NCI-H82 (cell line): ENCODE measurements at regions not wholly inside any gene's neighbourhood (a gene's known extent, or its start where the extent isn't known, plus 50 kb on each side); places are given as distances from the start of the nearest gene placed in this dataset.

Experiments
- DNase-seq: peaks from one replicate; lab custom pipeline; 2025; lab: John Stamatoyannopoulos, UW

DNA sequence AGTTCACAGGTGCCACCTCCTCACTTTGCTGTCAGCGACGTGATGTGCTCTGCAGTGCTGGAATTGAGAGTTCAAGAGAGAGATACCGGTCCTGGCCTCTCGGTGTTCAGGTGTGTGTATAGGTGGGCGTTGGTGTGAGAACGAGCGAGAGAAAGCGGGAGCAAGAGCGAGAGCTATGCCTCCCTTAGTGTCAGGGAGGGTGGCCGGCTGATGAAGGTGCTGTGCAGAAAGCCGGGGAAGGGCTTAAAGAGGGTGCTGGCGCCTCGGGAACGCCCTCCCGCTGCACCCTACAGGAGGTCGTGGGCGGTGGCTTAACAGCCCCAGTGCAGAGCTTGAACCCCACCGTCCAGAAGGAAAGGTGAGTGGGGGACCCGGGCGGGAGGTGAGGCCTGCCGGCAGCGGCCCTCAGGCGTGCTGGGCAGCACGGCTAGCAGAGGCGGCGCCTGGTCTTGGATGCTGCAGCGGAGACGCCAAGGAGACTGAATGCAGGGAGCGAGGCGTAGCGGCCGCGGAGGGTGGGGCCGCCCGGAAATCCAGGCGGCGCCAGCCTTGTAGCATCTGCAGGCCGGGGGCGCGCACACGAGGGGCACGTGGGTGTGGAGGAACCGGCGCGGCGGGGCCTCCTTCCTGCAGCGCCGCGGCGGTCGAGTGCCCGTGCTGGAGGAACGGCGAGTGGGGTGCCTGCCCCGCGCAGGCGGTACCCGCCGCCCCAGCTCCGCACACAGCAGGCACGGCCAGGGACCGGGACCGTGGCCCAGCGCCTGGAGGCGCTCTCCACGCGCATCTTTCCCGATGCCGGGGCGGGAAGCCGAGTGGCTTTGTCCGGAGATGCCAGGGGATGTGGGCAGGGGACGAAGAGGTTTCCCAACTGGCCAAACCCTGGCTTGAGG lies 246.8 kb upstream of the TOPAZ1 start:
- peak; percentile 69 for DNase-seq

DNA sequence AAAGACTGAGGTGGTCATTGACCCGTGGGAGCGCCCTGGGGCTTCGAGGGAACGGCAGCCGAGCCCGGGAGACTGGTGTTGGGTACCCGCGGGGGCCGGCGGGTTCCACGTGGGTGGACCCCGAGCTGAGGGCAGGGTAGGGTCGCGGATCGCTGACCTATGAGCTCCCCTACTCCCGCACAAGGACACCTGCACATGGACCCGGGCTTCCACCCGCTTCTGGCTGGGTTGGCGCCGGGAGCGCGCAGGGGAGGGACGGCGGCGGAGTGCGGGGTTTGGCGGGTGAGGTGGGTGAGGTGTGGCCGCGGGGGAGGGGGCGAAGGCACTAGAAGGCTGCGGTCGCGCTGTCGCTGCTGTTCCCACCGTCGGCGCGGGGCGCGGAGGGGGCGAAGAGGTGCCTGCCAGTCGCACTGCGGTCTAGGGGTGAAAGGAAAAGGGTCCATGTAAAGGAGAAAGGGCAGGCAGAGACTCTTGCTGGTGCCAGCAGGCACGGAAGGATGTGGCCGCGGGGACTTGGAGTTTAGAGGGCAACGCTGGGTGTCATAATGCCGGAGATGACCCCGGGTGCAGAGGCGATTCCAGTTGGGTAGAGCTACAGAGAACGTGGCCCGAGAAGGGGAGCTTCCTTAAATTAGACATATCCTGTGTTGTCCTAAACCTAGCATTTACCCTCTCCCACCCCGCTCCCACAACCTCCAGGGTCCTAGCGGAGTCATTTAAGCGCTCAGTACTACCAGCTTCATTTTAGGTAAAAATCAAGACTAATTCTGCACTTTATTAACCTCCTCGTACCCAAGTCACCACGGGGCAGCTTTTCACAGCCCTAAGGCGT lies 245.9 kb upstream of the TOPAZ1 start:
- peak; percentile 42 for DNase-seq

DNA sequence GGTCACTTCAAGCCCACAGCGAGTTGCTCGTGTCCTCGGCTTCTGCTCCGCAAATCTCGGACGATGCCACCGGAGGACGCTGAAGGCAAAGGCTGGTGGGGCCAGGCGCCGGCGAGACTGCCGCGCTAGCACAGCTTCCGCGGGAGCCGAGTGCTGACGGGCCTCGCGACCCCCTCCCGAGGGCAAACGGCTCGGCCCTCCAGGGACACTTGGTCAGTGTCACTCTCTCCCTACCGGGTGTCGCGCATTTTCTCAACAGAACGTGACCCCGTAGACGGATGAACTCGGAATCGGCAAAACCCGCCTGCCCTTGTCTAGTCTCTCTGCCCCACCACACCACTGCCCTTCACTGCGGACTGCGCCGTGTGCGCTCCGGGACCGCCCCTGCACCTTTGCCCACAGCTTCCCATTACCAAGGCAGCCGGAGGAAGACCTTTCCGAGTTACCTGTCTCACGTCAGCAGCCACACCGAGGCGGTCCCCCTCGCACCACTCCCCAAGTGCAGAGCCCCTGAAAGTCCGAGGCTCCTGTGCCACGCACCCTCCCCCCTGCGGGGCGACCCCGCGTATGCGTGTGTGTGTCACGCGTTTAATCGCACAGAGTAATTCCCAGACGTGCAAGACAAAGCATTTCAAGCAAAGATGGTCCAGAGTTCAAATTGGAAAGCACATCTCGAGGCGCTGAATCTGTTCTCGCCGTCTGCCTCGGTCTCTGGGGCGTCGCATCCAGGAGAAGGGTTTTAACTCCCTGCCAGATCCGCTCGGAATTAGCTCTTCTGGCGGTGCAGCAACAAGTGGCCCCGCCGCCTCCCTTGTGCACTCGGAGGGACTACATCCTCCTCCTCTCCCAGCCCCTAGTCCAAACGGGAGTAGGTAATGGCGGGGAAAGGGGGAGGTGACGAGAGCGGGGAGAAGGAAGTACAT lies 245.0 kb upstream of the TOPAZ1 start:
- peak; percentile 71 for DNase-seq

DNA sequence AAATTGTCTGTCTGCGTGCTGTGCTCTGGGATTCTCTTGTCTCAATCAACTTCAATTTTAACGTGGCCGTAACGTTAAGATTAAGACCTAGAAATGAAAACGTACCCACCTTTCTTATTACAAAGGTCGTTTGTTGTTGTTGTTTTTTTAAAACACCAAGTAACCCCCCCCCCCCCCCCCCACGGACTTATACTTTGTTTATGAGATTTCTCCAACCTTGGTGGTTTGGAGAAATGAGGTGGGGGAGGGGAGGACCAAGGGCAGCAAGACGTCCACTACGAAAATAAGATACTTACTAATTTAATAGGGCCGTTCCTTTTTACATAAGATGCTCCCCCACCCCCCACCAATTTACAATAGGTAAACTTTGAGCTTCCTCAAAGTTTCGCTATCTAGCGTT lies 244.4 kb upstream of the TOPAZ1 start:
- no peak for DNase-seq

DNA sequence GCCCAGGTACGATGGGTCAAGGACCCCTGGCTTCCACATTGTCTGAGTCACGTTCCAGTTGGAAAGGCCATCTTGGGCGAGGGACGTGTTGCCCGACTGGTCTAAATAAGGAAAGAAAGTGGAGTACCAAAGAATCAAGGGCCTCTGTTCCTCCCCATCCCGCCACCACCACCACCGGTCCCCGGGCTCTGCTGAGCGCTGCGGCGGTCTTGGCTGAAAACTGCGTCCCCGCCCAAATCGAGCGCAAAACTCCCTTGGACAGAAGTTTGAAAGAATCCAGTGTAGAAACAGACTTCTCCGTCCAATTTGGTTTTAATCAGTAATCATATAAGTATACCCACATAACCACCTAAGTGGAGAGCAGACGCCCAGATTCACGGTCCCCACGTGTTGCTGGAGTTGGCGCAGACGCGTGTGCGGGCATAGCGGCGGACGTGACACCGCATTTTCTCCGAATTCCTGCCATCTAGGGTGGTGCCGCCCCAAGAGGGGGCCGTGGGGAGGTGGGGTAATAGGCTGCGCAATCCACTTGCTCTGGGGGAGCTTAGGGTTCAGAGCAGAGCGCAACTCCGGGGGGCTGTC lies 243.8 kb upstream of the TOPAZ1 start:
- peak; percentile 10 for DNase-seq

DNA sequence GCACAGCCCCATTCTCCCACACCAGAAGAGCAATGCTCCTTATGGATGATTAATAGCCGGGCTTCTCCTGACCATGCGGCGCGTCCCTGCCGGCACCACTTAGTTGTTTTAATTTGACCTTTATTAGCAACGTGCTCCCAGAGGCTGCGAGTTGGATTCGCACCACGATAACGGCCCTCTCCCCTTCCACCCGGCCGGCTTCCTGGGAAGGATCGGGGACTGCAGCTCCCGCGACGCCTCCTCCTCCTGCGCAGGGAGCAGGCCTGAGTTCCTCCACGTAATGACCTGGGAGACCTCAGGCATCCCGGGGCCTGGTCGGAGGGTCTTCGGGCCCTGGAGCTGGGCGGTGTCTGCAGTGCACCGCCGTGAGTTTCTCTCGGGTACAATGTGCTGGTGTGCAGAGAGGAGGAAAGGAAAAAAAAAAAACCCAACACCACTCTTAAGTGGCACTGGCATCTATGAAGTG lies 243.3 kb upstream of the TOPAZ1 start:
- peak; percentile 40 for DNase-seq

DNA sequence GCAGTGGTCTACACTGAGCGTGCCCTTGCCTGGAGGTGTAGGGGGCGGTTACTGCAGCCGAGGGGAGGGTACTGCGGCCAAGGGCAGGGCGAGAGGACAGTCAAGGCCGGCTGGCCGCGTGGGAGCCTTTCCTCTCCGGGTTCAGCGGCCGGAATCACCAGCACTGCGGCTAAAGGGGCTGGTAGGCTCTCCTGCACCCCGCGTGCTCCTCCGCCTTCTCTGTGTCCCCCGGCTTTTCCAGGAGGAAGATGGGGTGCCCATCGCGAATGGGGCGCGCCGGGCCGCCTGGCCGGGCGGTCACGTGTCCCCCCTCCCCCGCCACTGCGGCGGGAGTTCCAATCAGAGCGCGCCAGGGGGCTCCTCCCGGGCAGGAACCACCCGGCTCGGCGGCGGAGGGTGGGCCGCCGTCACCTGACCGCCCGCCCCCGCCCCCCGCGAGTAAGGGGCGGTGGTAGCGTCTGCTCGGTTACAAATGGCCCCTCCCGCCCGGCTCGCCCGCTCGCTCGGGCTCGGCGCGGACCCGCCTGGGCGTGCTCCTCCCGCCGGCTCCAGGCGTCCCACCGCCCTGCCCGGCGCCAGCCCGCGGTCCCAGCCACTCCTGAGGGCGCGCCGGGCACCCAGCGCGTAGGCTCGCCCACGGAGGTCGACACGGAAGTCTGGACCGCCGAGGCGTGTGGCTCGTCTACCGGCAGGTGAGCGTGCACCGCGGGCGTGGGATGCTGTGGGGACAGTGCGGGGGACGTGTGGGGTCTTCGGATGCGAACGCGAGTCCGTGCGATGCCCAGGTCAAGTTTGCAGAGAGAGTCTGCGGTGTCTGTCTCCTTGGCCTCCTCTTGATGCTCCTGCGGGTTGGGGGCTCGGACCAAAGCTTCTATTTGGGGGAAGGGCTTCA lies 242.6 kb upstream of the TOPAZ1 start:
- DNase-seq = peak; percentile 87

DNA sequence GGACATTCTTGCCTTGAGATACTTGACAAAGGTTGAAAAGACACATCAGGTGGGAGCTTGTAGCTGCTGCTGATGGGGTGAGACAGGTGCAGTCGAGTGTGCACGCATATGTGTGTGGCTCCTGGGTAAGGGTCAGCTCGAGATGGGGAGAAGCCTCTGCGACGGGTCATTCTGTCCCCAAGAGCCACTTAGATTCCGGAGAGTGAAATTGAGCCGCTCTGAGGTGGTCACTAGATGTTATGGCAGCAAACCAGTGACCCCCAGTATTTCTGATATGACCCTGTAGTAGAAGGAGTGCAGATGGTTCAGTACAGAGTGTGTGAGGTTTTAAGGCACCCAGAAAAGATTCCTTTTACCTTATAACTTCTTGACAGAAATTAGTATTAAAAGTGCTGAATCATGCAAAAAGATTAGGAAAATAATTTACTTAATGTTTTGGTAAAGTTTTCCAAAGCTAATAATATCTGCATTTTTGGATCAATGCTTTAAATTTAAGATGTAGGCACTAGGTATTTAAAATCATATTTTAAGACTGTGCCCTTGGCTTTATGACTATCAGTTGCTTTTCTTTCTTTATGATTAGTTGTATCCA lies 241.9 kb upstream of the TOPAZ1 start:
- no peak for DNase-seq

DNA sequence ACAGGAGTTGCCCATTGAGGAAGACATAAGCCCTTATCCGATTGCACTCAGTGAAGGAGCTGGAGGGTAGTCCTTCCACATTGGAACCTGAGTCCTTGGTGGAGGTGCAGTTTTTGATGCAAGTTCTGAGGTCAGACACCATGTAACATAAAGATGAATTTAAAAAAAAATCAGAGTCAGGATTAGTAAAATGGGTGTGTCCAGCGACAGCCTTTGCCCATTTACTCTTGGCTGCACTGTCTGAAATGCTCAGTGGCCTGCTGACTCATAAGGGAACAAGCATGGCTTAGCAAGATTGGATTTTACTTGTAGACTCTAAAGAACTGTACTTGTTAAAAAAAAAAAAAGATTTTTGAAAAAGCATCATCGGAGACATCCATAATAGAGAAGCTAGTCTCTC lies 241.1 kb upstream of the TOPAZ1 start:
- DNase-seq = no peak

DNA sequence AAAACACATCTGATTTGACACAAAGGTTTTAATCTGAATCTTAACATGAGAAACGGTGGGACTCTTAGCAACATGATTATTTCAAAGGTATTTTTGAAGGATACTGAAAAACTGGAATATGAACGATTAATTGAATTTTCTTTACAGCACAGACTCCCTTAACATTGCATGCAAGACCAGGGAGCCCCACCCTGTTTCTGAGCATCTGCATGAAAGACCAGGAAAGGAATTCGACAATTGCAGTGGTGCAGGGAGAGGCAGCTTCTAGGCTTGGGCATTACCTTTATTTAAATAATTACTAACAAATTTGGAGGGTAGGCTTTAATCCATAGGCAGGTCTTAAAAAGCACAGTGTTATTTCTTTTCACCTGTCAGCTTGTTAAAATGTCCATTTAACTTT lies 240.6 kb upstream of the TOPAZ1 start:
- DNase-seq = no peak

DNA sequence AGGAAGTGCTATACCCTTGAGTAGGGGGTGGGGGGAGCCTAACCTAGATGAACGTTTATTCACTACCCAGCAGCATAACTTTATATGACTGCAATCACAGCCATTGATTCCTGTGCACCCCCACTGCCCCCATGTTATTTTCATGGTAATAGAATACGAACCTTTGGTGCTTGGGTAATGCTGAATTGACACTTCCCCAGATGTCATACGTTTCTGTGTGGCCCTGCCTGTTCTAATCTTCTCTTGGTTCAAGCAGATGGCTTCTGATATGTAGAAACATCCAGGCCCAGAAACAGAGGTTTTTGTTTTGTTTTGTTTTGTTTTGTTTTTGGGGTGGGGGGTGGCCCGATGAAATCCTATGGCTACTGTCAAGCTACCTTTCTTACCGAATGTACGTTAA lies 237.9 kb upstream of the TOPAZ1 start:
- DNase-seq = no peak

DNA sequence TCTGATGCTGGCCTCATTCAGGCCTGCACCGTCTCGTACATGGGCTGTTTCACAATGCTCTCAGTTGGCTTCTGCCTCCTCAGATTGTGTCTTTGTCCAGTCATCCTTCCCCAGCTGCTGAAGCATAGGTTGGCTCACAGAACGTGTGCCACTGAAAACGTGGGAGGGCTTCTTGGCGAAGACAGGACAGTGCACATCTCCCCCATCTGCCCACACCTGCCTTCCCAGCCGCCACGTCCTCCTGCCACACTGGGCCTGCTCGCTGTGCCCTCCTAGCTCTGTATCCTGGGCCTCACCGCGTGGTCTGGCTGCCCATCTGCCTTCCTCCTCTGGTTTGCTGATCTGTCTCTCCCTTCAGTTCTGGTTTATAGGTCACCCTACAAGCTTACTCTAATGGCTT lies 230.0 kb upstream of the TOPAZ1 start:
- no peak for DNase-seq

DNA sequence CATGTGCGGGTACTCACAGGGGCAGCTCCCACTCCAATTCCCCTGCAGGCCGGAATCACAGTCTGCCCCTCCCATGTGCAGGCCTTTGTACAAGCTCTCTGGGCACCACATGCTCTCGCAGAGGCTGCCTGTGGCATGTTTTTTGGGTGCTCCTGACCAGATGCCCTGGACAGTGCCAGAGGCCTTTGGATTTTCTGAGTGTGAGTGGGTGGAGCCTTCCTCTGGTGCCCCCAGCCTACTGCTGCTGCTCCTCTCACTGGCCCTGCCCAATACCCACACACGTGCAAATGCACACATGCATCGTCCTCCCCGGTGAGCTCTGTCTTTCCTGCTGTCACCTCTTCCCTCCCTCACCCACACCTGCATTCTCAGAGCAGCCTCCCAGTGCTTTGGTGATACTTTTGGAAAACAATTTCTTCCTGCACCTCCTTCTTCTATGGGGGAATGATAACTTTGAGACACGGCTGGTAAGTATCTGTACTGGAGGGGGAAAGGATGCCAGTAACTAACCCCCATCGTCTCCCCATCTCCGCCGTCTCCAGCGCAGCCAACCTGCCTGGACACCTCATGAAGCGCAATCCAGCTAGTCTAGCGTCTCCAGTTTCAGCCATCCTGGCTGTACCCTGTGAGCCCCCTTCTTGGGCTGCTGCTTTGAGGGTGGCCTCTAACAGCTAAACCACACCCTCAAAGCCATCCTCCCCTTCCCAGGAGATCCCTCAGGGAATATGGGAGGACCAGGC lies 229.4 kb upstream of the TOPAZ1 start:
- DNase-seq = no peak

DNA sequence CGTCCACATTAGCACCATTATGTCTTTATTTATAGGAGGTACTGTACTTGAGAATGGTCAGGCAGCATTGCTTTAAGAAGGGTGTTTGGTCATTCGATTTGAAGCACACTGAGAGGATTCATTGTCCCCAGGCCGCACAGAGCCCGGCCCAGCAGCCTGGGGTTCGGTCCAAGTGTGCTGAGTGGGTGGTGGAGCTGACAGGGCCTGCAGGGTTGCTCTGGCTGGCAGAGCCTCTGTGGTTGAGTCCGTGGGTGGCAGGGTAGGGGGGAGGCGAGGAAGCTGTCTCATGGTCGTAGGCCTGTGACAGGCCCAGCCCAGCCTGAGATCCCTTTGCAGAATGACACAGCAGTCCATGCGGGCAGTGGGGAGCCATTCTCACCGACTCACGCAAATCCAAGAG lies 227.7 kb upstream of the TOPAZ1 start:
- no peak for DNase-seq

DNA sequence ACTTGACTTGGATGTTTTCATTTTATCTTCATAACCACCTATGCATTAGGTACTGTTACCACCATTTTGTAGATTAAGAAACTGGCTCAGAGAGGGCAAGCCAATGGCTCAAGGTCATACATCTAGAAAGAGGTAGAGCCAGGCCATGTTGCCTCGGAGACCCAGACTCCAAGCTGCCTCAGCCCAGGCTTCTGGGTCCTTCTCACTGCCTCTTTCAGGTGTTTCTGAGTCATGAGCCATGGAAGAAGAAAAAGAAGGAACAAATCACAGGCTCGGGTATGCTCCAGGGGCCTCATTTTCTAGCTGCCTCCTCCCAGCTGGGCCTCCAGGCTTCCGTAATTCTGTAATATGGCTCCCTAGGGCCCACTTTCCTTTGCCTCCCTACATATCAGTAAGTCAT lies 226.5 kb upstream of the TOPAZ1 start:
- DNase-seq = no peak

DNA sequence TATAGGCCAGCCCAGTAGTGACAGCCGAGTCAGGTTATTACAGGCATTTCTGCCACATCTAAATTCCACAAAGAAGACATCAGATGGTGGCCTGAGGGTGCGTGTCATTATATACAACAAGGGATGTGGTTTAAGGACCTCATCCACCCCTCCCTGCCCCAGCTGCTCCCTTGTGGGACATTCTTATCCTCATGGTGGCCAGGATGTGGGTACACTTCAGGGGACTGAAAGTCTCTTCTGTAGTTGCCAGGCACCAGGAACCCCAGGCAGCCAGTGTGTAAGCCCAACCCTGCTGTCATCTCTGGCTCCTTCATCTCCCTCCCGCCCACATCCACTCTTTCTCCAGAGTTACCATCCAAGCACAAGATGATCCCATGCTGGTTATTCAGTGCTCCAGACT lies 224.9 kb upstream of the TOPAZ1 start:
- no peak for DNase-seq

DNA sequence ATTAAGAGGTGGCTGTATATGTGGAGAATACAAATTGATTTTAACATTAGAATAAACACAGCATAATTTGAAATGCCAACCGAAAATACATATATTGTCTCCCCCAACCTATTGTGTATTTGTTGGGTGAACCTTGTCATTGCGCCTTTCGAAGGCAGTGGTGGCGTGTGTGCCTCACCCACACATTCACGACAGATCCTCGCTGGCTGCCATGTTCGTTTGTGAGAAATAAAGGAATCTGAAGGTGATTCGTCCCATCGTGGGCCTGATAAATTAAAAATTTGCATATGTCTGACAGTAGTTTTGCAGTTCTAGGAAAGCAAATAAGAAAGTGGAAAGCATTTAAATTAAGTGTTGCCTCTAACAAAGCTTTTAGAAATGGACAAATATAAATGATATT lies 222.8 kb upstream of the TOPAZ1 start:
- no peak for DNase-seq

DNA sequence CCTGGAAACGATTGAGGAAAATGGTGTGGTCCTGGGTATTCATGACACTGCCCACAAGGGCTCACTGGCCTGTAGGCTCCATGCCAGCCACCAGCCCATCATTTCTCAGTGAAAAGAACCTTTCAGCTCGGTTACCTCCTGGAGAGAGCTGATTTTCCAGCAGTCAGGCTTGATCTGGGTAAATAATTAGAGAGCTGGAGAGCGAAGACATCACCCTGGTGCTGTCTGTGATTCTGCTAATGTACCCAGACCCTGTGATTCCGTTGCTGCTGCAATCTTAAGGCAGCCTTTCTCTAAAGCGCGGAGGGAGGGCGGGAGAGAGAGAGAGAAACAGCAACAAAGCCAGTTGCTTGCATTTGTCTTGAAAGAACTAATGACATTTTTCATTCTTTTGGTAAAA lies 221.9 kb upstream of the TOPAZ1 start:
- no peak for DNase-seq

DNA sequence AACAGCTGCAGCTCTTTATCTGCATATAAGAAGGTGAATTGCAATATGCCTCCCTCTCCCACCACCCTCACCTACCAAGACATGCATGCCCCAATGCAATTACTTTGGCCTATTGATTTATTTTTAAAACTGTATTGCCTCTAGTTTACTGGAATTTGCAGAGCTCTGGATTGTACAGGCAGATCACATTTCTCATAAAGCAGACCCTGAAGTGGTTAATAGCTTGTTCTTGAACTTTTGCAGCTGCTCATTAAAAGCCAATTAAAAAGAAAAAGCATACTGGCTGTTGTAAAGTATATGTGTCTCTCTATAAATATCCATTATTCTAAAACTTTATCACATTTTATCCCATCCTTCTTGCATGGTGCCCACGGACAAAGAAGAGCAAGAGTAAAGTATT lies 221.5 kb upstream of the TOPAZ1 start:
- DNase-seq = no peak
